GM12878 (cell line): ENCODE measurements at regions not wholly inside any gene's neighbourhood (a gene's known extent, or its start where the extent isn't known, plus 50 kb on each side); places are given as distances from the start of the nearest gene placed in this dataset.

Experiments used
- CBFB ChIP-seq: IDR thresholded peaks from 2 replicates; pipeline ENCODE4 v1.6.1; 2016; ENCODE audit warnings: antibody characterized with exemption, low read depth
- CEBPB ChIP-seq, 2 experiments: fragments of 150-350 bp in 1 of 2; IDR thresholded peaks; 2 replicates each; pipeline ENCODE4 v1.6.1; 2012 to 2014; ENCODE audit warnings: low read depth in 2 of 2, low read length in 2 of 2, borderline replicate concordance in 1 of 2, inconsistent platforms in 1 of 2
- CTCF ChIP-seq, 3 experiments: IDR thresholded peaks in 2 of 3; conservative IDR thresholded peaks in 1 of 3; 2 replicates each; pipeline ENCODE4 v1.5.1; 2011; ENCODE audit warnings: low read depth in 3 of 3, low read length in 3 of 3, mild to moderate bottlenecking in 3 of 3, control low read depth in 2 of 3, moderate library complexity in 2 of 3, inconsistent platforms in 1 of 3, mixed read lengths in 1 of 3; ENCODE audit not compliant: control insufficient read depth in 2 of 3, insufficient read depth in 1 of 3; ENCODE audit errors: extremely low read depth in 1 of 3
- EP300 ChIP-seq, 2 experiments: fragments of 150-350 bp in 1 of 2; IDR thresholded peaks; 2 replicates each; pipeline ENCODE4 v1.6.1; 2011 to 2012; ENCODE audit warnings: low read depth in 2 of 2, low read length in 2 of 2, borderline replicate concordance in 1 of 2, improper control_type of control experiment in 1 of 2, inconsistent platforms in 1 of 2; ENCODE audit not compliant: control insufficient read depth in 1 of 2
- FOS ChIP-seq: IDR thresholded peaks from 3 replicates; pipeline ENCODE4 v1.6.1; 2011; ENCODE audit warnings: borderline replicate concordance; ENCODE audit not compliant: insufficient read length; ENCODE audit errors: extremely low read depth
- MXI1 ChIP-seq: fragments of 150-350 bp; IDR thresholded peaks from 2 replicates; pipeline ENCODE4 v1.6.1; 2011; ENCODE audit warnings: low read depth, mild to moderate bottlenecking, inconsistent platforms, low read length, improper control_type of control experiment
- NFIC ChIP-seq: IDR thresholded peaks from 2 replicates; pipeline ENCODE4 v1.6.1; 2012; ENCODE audit warnings: low read depth, mild to moderate bottlenecking, inconsistent platforms, low read length, moderate library complexity
- NKRF ChIP-seq: fragments of 450-650 bp; conservative IDR thresholded peaks from 2 replicates; pipeline ENCODE4 v1.6.1; 2017; ENCODE audit warnings: mild to moderate bottlenecking, moderate library complexity
- POLR2AphosphoS2 ChIP-seq: IDR thresholded peaks from 2 replicates; pipeline ENCODE4 v1.6.1; 2011; ENCODE audit warnings: low read depth, mild to moderate bottlenecking, low read length, improper control_type of control experiment, moderate library complexity
- PRDM15 ChIP-seq: fragments of 450-650 bp; formaldehyde crosslinking; IDR thresholded peaks from 2 replicates; pipeline ENCODE4 v1.4.0; 2020; ENCODE audit warnings: mild to moderate bottlenecking, moderate library complexity
- SMC3 ChIP-seq: IDR thresholded peaks from 2 replicates; pipeline ENCODE4 v1.6.1; 2011; ENCODE audit warnings: low read length, improper control_type of control experiment, borderline replicate concordance
- SP1 ChIP-seq: IDR thresholded peaks from one replicate; pipeline ENCODE4 v1.6.1; 2011; ENCODE audit warnings: low read depth, low read length
- ZBTB4 ChIP-seq: fragments of 450-650 bp; formaldehyde crosslinking; IDR thresholded peaks from 2 replicates; pipeline ENCODE4 v1.4.0; 2022; ENCODE audit warnings: mild to moderate bottlenecking, moderate library complexity
- ZSCAN29 ChIP-seq: fragments of 450-650 bp; IDR thresholded peaks from 2 replicates; pipeline ENCODE4 v1.6.1; 2017; ENCODE audit warnings: mild to moderate bottlenecking, moderate library complexity

- TF ChIP-seq ZBTB4 (no peak), FOS (no peak), CTCF (IDR thresholded peaks at IDR 0.05 in 2 of 3, conservative IDR thresholded peaks at IDR 0.05 in 1 of 3; ENCODE audit: control insufficient read depth in 2 of 3, extremely low read depth in 1 of 3, insufficient read depth in 1 of 3, low read depth in 3 of 3, low read length in 3 of 3) (no peak), CBFB (no peak), ZSCAN29 (no peak), NKRF (no peak), PRDM15 (CRISPR knock-in tag) (no peak), SMC3 (no peak), NFIC (no peak), MXI1 (no peak), EP300 (IDR thresholded peaks at IDR 0.05; ENCODE audit: borderline replicate concordance in 1 of 2, control insufficient read depth in 1 of 2, low read depth in 2 of 2, low read length in 2 of 2) (no peak), SP1 (no peak), CEBPB (IDR thresholded peaks at IDR 0.05; ENCODE audit: borderline replicate concordance in 1 of 2, low read depth in 2 of 2, low read length in 2 of 2) (no peak), POLR2AphosphoS2 (no peak)
Measured at GRCh38 chr1:22376546-22376945, 75.1 kb upstream of the ZBTB40 start.
